B cell (primary cell): ENCODE measurements at regions not wholly inside any gene's neighbourhood (a gene's known extent, or its start where the extent isn't known, plus 50 kb on each side); places are given as distances from the start of the nearest gene placed in this dataset.

Source experiments
- ATAC-seq: fragments of 200-7000 bp; cut with Tn5 transposase; one replicate; pipeline ENCODE4 v1.10.0; 2021; ENCODE audit warnings: low read depth, mild to moderate bottlenecking, moderate number of reproducible peaks, moderate library complexity
- CTCF ChIA-PET: fragments of 350-600 bp; sonication (Branson Sonifier 250); formaldehyde crosslinking; loops from one replicate; lab custom pipeline; 2021; ENCODE audit warnings: antibody characterized with exemption, inconsistent platforms; lab: Charles Lee
- POLR2A ChIA-PET: fragments of 350-600 bp; sonication (Branson Sonifier 250); formaldehyde crosslinking; loops from one replicate; lab custom pipeline; 2021; ENCODE audit warnings: antibody characterized with exemption; lab: Charles Lee
- DNase-seq: peaks from one replicate; pipeline ENCODE4 v3.0.0; 2013
- H2AFZ ChIP-seq: 2 replicates; pipeline ENCODE4 v1.6.1; 2012; ENCODE audit warnings: mild to moderate bottlenecking, low read depth, low read length; ENCODE audit not compliant: insufficient read depth, poor library complexity, severe bottlenecking
- H3K27ac ChIP-seq, 2 donors: 1 replicate in 1 of 2; 2 replicates in 1 of 2; pipeline ENCODE4 v1.5.1; 2012 to 2013; ENCODE audit warnings: low read length in 2 of 2, mild to moderate bottlenecking in 2 of 2, moderate library complexity in 1 of 2
- H3K27me3 ChIP-seq, 4 experiments: fragments of 200-600 bp in 1 of 4; sonication (generic) in 1 of 4; replicated peaks in 1 of 4; 1 replicate in 2 of 4; 2 replicates in 2 of 4; pipeline versions ENCODE4 v1.6.1 to v1.7.0; 2013 to 2016; ENCODE audit warnings: low read length in 3 of 4, mild to moderate bottlenecking in 2 of 4, mixed read lengths in 1 of 4, moderate library complexity in 1 of 4; ENCODE audit not compliant: insufficient read depth in 4 of 4, control insufficient read depth in 3 of 4; ENCODE audit errors: control extremely low read depth in 1 of 4
- H3K36me3 ChIP-seq, 2 experiments: replicated peaks in 1 of 2; 1 replicate in 1 of 2; 2 replicates in 1 of 2; pipeline versions ENCODE4 v1.6.1 to v1.7.1; 2013; ENCODE audit warnings: low read length in 1 of 2; ENCODE audit not compliant: insufficient read depth in 2 of 2, control insufficient read depth in 1 of 2; ENCODE audit errors: control extremely low read depth in 1 of 2, extremely low read depth in 1 of 2
- H3K4me1 ChIP-seq, 2 donors: fragments of 200-600 bp in 1 of 2; sonication (generic) in 1 of 2; 1 replicate in 1 of 2; 2 replicates in 1 of 2; pipeline versions ENCODE4 v1.5.1 to v1.6.1; 2013 to 2017; ENCODE audit warnings: low read length in 2 of 2; ENCODE audit not compliant: control insufficient read depth in 2 of 2, insufficient read depth in 2 of 2
- H3K4me2 ChIP-seq: replicated peaks from 2 replicates; pipeline ENCODE3; 2012; ENCODE audit warnings: mild to moderate bottlenecking, low read depth, low read length; ENCODE audit not compliant: poor library complexity, severe bottlenecking
- H3K4me3 ChIP-seq, 5 experiments: fragments of 200-600 bp in 1 of 5; sonication (generic) in 1 of 5; 1 replicate in 3 of 5; 2 replicates in 2 of 5; pipeline versions ENCODE4 v1.5.1 to v1.7.0; 2011 to 2016; ENCODE audit warnings: low read length in 4 of 5, mild to moderate bottlenecking in 4 of 5, low read depth in 2 of 5, control low read depth in 1 of 5, moderate library complexity in 1 of 5; ENCODE audit not compliant: insufficient read depth in 1 of 5; ENCODE audit errors: control extremely low read depth in 1 of 5, extremely low read depth in 1 of 5
- H3K79me2 ChIP-seq: fragments of 200-600 bp; sonication (generic); one replicate; pipeline ENCODE4 v1.6.0; 2016; ENCODE audit warnings: low read length; ENCODE audit not compliant: control insufficient read depth, insufficient read depth
- H3K9ac ChIP-seq: fragments of 200-600 bp; sonication (generic); 2 replicates; pipeline ENCODE4 v1.6.1; 2017; ENCODE audit warnings: mild to moderate bottlenecking, low read length, moderate library complexity
- H3K9me3 ChIP-seq, 3 donors: one replicate each; pipeline versions ENCODE4 v1.6.1 to v1.7.1; 2013; ENCODE audit warnings: low read length in 2 of 3; ENCODE audit not compliant: control insufficient read depth in 2 of 3, insufficient read depth in 1 of 3; ENCODE audit errors: control extremely low read depth in 1 of 3
- H4K20me1 ChIP-seq: 2 replicates; pipeline ENCODE4 v1.6.0; 2012; ENCODE audit warnings: mild to moderate bottlenecking, low read length; ENCODE audit not compliant: insufficient read depth, control insufficient read depth, poor library complexity, severe bottlenecking
- H3K27ac Mint-ChIP-seq: one replicate; pipeline ENCODE4 v1.8.0; 2021; ENCODE audit warnings: mixed read lengths
- H3K27me3 Mint-ChIP-seq: one replicate; pipeline ENCODE4 v1.8.0; 2021; ENCODE audit warnings: mixed read lengths
- H3K4me1 Mint-ChIP-seq: one replicate; pipeline ENCODE4 v1.8.0; 2021; ENCODE audit warnings: mixed read lengths
- H3K4me3 Mint-ChIP-seq: one replicate; pipeline ENCODE4 v1.8.0; 2021; ENCODE audit warnings: mixed read lengths
- H3K9me3 Mint-ChIP-seq: one replicate; pipeline ENCODE4 v1.8.0; 2022; ENCODE audit warnings: mixed read lengths; ENCODE audit not compliant: insufficient read depth
- CTCF ChIP-seq: fragments of 200-600 bp; IDR thresholded peaks from one replicate; pipeline ENCODE4 v1.8.0; 2022; ENCODE audit warnings: antibody characterized with exemption, mild to moderate bottlenecking
- EZH2 ChIP-seq: IDR thresholded peaks from 2 replicates; pipeline ENCODE4 v1.6.1; 2012; ENCODE audit warnings: borderline replicate concordance, low read depth, mild to moderate bottlenecking, moderate library complexity, low read length; ENCODE audit not compliant: insufficient read depth, poor library complexity, severe bottlenecking
- WGBS: methylation state at CpG from one replicate; pipeline ENCODE4 v1.1.5; 2013; ENCODE audit warnings: missing lambda C conversion rate; ENCODE audit not compliant: insufficient coverage; 5-methylcytosine and 5-hydroxymethylcytosine counted together
- intact Hi-C: fragments of 100-400 bp; cut with micrococcal nuclease; formaldehyde crosslinking; loops from one replicate; pipeline ENCODE4 v1.10.0; 2022

- no peaks in the 10 kb centered on the region for H3K27me3 Mint-ChIP-seq
Observed at GRCh38 chr18:60898111-60898510, 435.1 kb upstream of the CDH20 start.

GRCh38 chr18:60905699-60906098, 427.5 kb upstream of the CDH20 start:
- Histone ChIP-seq H3K4me3 (no peak overlapping the region), H3K4me2 (no peak overlapping the region), H3K27me3 (no peaks in the 10 kb centered on the region), H2AFZ (no peak overlapping the region), H3K4me1 (no peaks in the 10 kb centered on the region), H3K36me3 (no peaks in the 10 kb centered on the region), H3K79me2 (no peaks in the 10 kb centered on the region), H3K27ac (no peak overlapping the region), H3K9ac (no peak overlapping the region), H4K20me1 (no peaks in the 10 kb centered on the region), H3K9me3 (peaks cover 0 to 4% (median 0%) of the 10 kb centered on the region in 3 donors)
- Mint-ChIP-seq H3K27me3 (no peaks in the 10 kb centered on the region), H3K9me3 (no peaks in the 10 kb centered on the region), H3K27ac (no peak overlapping the region), H3K4me1 (no peaks in the 10 kb centered on the region), H3K4me3 (no peak overlapping the region)
- POLR2A ChIA-PET, result no interaction called here
- intact Hi-C loops, result no loop called here
- ATAC-seq, result no peak
- TF ChIP-seq EZH2, result no peak
- WGBS, result no CpG with 5 or more reads among the region's 3 CpGs
- DNase-seq, result no peak
- CTCF ChIA-PET, result no interaction called here

More at GRCh38 chr18:60898111-60898510, 435.1 kb upstream of the CDH20 start:
- WGBS, result 100% methylated on average over 1 of the region's 4 CpGs
- Histone ChIP-seq H2AFZ (no peak overlapping the region), H3K4me3 (no peak overlapping the region), H3K4me1 (no peaks in the 10 kb centered on the region), H3K9ac (no peak overlapping the region), H3K27ac (no peak overlapping the region), H3K79me2 (no peaks in the 10 kb centered on the region), H3K36me3 (no peaks in the 10 kb centered on the region), H4K20me1 (no peaks in the 10 kb centered on the region), H3K9me3 (no peaks in the 10 kb centered on the region), H3K4me2 (no peak overlapping the region), H3K27me3 (no peaks in the 10 kb centered on the region)
- ChIA-PET POLR2A (no interaction called here), CTCF (interaction anchor here (0.6 kb wide), 1 partner anchor 12 kb away, joined by 3 read pairs; no protein-coding TSS in a partner anchor)
- intact Hi-C loops, result no loop called here
- H3K4me1 Mint-ChIP-seq, result no peaks in the 10 kb centered on the region
- no peak overlapping the region for H3K27ac Mint-ChIP-seq
- H3K4me3 Mint-ChIP-seq, result no peak overlapping the region
- DNase-seq (no peak), ATAC-seq (no peak)
- peaks cover 3% of the 10 kb centered on the region for H3K9me3 Mint-ChIP-seq
- TF ChIP-seq CTCF (no peak), EZH2 (no peak)
